ENCODE measurements at regions not wholly inside any gene's neighbourhood (a gene's known extent, or its start where the extent isn't known, plus 50 kb on each side); places are given as distances from the start of the nearest gene placed in this dataset.

- H3K4me3 ChIP-seq (replicated peaks; ENCODE audit: low read depth, low read length): no peak overlapping the region
- TF ChIP-seq CTCF (IDR thresholded peaks at IDR 0.05; ENCODE audit: low read length, missing control alignments): no peak
- no peak for DNase-seq (ENCODE audit: low read depth)
Observed at GRCh38 chr5:93071710-93072109, 509.3 kb downstream of the NR2F1-AS1 start.

GRCh38 chr5:93070938-93071337 lies 510.1 kb downstream of the NR2F1-AS1 start:
- no peak overlapping the region for H3K4me3 ChIP-seq (replicated peaks; ENCODE audit: low read depth, low read length)
- no peak for TF ChIP-seq CTCF (IDR thresholded peaks at IDR 0.05; ENCODE audit: low read length, missing control alignments)
- DNase-seq (ENCODE audit: low read depth): no peak

GRCh38 chr5:93069276-93069675 lies 511.7 kb downstream of the NR2F1-AS1 start:
- no peak overlapping the region for H3K4me3 ChIP-seq (replicated peaks; ENCODE audit: low read depth, low read length)
- TF ChIP-seq CTCF (IDR thresholded peaks at IDR 0.05; ENCODE audit: low read length, missing control alignments): no peak
- no peak for DNase-seq (ENCODE audit: low read depth)

GRCh38 chr5:93062548-93062947 lies 518.5 kb downstream of the NR2F1-AS1 start:
- TF ChIP-seq CTCF (IDR thresholded peaks at IDR 0.05; ENCODE audit: low read length, missing control alignments): peak; percentile 37
- DNase-seq (ENCODE audit: low read depth): no peak
- no peak overlapping the region for H3K4me3 ChIP-seq (replicated peaks; ENCODE audit: low read depth, low read length)

- peak; percentile 65 for DNase-seq (ENCODE audit: low read depth)
- H3K4me3 ChIP-seq (replicated peaks; ENCODE audit: low read depth, low read length): no peak overlapping the region
- TF ChIP-seq CTCF (IDR thresholded peaks at IDR 0.05; ENCODE audit: low read length, missing control alignments): no peak
Observed at GRCh38 chr5:93058309-93058708, 522.7 kb downstream of the NR2F1-AS1 start.

- TF ChIP-seq CTCF (IDR thresholded peaks at IDR 0.05; ENCODE audit: low read length, missing control alignments): no peak
- DNase-seq (ENCODE audit: low read depth): no peak
- no peak overlapping the region for H3K4me3 ChIP-seq (replicated peaks; ENCODE audit: low read depth, low read length)
Observed at GRCh38 chr5:93057311-93057710, 523.7 kb downstream of the NR2F1-AS1 start.

- DNase-seq (ENCODE audit: low read depth): no peak
- H3K4me3 ChIP-seq (replicated peaks; ENCODE audit: low read depth, low read length): no peak overlapping the region
- no peak for TF ChIP-seq CTCF (IDR thresholded peaks at IDR 0.05; ENCODE audit: low read length, missing control alignments)
Observed at GRCh38 chr5:93055971-93056370, 525.0 kb downstream of the NR2F1-AS1 start.
